ENCODE measurements at regions not wholly inside any gene's neighbourhood (a gene's known extent, or its start where the extent isn't known, plus 50 kb on each side); places are given as distances from the start of the nearest gene placed in this dataset.

- DNase-seq (ENCODE audit: low read depth), result no peak
Observed at GRCh38 chr16:25317732-25318316, 60.2 kb upstream of the ZKSCAN2 start.

DNA sequence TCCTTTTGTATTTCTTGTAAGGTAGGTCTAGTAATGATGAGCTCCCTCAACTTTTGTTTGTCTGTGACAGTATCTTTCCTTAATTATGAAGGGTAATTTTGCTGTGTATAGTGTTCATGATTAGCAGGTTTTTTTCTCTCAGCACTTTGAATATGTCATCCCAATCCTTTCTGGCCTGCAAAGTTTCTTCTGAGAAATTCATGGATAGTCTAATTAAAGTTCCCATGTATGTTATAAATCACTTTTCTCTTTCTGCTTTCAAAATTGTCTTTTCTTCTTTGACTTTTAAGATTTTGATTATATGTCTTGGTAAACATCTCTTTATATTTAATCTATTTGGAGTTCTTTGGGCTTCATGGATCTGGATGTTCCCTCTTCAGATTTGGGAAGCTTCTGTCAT lies 54.3 kb upstream of the ZKSCAN2 start:
- DNase-seq (ENCODE audit: low read depth), result no peak

- DNase-seq (ENCODE audit: low read depth), result no peak
Observed at GRCh38 chr16:25311039-25311438, 53.4 kb upstream of the ZKSCAN2 start.

Measured in M059J (cell line).